CD4-positive, alpha-beta T cell treated with Interleukin-6 for 4 hours (primary cell): ENCODE measurements at regions not wholly inside any gene's neighbourhood (a gene's known extent, or its start where the extent isn't known, plus 50 kb on each side); places are given as distances from the start of the nearest gene placed in this dataset.

Source experiments
- DNase-seq: peaks from one replicate; pipeline ENCODE4 v3.0.0-alpha.2; 2020; ENCODE audit warnings: mixed read lengths

- DNase-seq = no peak
These were observed 1294.8 kb upstream of the ACO1 start for GRCh38 chr9:31089549-31090221.

GRCh38 chr9:31100311-31100710 is 1284.1 kb upstream of the ACO1 start:
- DNase-seq = no peak

- no peak for DNase-seq
These were observed 1280.6 kb upstream of the ACO1 start for GRCh38 chr9:31103836-31104235.

- no peak for DNase-seq
These were observed 1280.2 kb upstream of the ACO1 start for GRCh38 chr9:31104249-31104648.

- DNase-seq = no peak
These were observed 1272.0 kb upstream of the ACO1 start for GRCh38 chr9:31112491-31112890.

GRCh38 chr9:31114346-31114745 is 1270.1 kb upstream of the ACO1 start:
- DNase-seq = no peak

GRCh38 chr9:31119890-31120454 is 1264.5 kb upstream of the ACO1 start:
- DNase-seq = peak; percentile 51

- no peak for DNase-seq
These were observed 1260.1 kb upstream of the ACO1 start for GRCh38 chr9:31124389-31124788.

GRCh38 chr9:31135567-31135966 is 1248.9 kb upstream of the ACO1 start:
- DNase-seq = no peak

- DNase-seq = no peak
These were observed 1247.9 kb upstream of the ACO1 start for GRCh38 chr9:31136524-31136923.

- no peak for DNase-seq
These were observed 1247.0 kb upstream of the ACO1 start for GRCh38 chr9:31137176-31138160.

- no peak for DNase-seq
These were observed 1244.1 kb upstream of the ACO1 start for GRCh38 chr9:31140316-31140715.

GRCh38 chr9:31142456-31142855 is 1242.0 kb upstream of the ACO1 start:
- no peak for DNase-seq

GRCh38 chr9:31144614-31145013 is 1239.8 kb upstream of the ACO1 start:
- DNase-seq = no peak

GRCh38 chr9:31146485-31147166 is 1237.8 kb upstream of the ACO1 start:
- DNase-seq = no peak

- no peak for DNase-seq
These were observed 1231.1 kb upstream of the ACO1 start for GRCh38 chr9:31153250-31153840.

- no peak for DNase-seq
These were observed 1217.9 kb upstream of the ACO1 start for GRCh38 chr9:31166516-31166915.

GRCh38 chr9:31168161-31168560 is 1216.3 kb upstream of the ACO1 start:
- DNase-seq = no peak

- no peak for DNase-seq
These were observed 1209.8 kb upstream of the ACO1 start for GRCh38 chr9:31174681-31175080.

GRCh38 chr9:31183866-31184265 is 1200.6 kb upstream of the ACO1 start:
- DNase-seq = no peak

GRCh38 chr9:31185831-31186230 is 1198.6 kb upstream of the ACO1 start:
- no peak for DNase-seq

GRCh38 chr9:31188496-31188895 is 1195.9 kb upstream of the ACO1 start:
- DNase-seq = no peak
